Right hindlimb (tissue), 1 donor: ENCODE measurements at regions not wholly inside any gene's neighbourhood (a gene's known extent, or its start where the extent isn't known, plus 50 kb on each side); places are given as distances from the start of the nearest gene placed in this dataset.

Experiments used
- DNase-seq: peaks from one replicate; pipeline ENCODE4 v3.0.0-alpha.2; 2018

DNA sequence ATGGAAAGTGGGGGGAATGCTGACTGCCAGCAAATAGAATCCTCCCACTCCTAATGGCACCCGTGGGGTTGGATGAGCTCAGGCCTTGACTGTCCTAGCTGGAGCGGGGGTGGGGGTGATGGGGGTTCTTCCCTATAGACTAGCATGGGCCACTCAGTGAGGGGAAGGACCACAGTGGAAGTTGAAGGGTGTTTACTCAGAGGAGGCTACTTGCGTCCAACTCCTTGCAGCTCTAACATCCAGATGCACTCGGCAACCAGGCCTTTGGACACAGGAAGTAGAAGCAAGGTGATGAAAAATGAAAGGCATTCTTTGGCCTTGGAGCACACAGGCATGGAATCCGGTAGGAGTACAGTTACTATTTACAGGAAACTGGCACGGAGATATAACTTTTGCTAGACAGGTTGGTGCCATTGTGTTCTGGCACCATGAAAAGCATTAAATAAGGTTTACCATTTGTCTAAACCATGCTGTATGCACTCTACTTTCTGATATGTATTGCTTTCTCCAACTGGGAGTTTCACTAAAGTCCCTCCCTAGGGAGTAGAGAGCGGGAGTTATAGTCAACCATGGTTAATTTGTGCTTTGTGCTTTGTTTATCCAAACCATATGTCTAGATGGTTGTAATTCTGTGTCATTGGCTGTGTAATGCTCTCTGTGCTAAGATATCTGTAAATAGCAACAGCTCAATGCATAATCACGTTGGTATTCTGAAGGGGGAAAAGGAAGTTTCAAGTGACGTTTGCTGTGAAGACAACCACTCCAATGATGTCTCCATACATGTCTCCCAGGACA, 125.3 kb downstream of the TSHZ3 start:
- peak; percentile 89 for DNase-seq

DNA sequence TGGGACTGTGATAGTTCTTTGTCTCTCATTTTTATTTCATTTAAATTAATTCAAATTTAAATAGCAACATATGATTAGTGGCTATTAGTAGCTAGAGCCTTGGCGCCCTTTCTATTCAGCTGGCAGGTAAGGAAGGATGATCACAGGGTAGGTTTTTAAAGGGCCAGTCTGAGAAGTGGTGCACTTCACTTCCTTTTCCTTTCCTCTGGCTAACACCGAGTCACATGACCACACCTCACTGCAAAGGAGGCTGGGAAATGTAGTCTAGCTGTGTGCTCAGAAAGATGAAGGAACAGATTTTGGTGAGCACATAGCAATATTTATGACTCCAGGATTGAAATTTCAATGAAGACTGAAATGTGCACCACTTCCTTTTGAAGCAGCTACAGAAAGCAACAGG, 128.7 kb downstream of the TSHZ3 start:
- no peak for DNase-seq

DNA sequence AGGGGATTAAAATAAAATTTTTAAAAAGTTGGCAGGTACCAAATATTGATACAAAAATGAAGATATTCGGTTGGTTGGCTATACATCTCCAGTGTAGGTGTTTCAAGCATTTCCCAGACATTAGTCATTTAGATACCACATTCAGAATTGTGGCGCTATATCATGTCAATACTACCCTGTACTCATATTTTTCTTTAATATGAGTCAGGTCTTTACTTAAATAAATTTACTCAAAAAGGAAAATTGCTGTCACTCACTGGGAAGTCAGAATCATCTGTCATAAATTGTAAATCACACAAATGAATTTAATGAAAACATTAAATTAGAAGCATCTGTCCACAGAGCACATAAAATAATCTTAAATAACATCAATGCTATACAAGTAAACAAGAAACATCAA, 134.2 kb downstream of the TSHZ3 start:
- no peak for DNase-seq

DNA sequence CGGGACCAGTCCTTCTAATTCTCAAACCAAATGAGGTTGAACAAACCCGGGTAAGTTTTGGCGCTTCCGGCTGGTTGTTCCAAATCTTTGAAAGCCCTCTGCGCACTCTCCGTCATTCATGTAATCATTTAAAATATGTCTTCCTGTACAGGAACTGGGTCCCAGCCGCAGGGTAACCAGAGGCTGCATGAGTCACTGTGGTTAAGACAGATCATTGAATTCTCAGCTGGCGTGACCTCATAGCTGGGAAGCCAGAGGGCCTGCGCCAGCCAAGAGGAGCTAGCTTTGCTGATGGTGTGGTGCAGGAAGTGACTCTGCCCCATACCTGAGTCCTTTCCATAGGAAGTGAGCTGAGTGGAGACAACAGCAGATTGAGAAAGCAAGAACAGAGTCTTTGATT, 135.2 kb downstream of the TSHZ3 start:
- DNase-seq: peak; percentile 84

DNA sequence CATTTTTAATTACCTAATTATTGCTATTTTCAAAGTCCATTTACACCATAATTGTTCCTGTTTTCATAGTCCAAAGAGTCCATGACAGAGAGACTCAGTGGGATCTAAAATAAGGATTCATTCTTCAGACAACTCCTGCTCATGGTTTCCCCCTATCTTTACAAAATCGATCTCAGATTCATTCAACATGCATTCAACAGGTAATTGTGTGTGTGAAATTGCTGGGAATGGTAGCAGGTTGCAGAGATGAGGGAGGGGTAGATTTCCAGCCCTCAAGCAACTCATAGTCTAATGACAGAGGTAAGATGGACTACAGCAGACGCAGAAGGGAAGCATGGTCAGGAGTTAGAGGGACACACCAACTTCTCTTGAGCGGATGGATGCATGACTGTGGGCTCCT, 138.1 kb downstream of the TSHZ3 start:
- no peak for DNase-seq

DNA sequence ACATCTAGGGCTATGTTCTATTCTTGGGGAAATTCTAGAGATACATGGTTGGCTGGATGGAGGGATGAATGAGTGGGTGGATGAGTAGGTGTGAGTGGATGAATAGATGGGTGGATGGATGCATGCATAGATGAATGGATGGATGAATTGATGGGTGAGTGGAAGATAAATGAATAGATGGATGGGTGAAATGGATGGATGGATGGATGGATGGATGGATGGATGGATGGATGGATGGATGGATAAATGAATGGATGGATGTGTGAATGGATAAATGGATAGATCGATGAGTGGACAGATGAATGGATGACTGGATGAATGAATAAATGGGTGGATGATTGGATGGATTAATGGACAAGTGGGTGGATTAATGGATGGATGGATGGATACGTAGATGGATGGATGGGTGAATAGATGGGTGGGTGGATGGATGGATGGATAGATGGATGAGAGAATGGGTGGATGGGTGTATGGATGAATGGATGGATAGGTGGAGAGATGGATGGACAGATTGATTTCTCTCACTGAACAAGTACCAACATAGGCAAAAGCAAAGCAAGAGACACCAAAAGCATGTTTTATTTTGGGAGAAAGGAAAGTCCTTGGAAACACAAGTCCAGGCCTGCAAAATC, 143.2 kb downstream of the TSHZ3 start:
- DNase-seq: no peak

DNA sequence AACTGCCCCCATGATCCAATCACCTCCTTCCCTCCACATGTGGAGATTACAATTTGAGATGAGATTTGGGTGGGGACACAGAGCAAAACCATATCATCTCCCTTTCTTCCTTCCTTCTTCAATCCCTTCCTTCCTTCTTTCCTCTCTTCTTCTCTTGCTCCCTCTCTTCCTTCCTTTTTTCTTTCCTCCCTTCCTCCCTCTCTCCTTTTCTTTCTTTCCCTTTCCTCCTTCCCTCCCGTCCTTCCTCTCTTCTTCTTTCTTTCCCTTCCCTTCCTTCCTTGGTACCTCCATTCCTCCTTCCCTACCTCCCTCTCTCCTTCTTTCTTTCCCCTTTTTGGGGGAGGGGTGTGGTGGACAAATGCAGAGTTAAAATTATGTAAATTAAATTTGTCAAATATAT, 145.1 kb downstream of the TSHZ3 start:
- DNase-seq: no peak

DNA sequence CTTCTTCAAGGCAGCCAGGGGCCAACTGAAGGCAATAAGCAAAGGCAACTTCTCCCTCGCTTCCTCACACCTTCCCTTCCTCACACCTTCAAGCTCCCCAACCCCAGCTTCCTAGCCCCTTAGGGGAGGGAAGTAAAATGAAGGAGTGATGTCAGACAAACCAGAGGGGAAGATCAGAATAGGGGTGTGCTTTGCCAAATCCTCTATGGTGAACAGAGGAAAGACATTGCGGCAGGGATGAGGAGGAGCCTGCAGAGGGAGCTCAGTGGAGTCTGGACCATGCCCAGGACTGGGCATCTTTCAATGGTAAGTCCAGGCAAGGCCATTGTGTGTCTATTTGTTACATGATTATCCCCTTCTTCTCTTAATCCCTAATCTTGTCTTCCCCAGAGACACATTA, 164.0 kb downstream of the TSHZ3 start:
- no peak for DNase-seq

DNA sequence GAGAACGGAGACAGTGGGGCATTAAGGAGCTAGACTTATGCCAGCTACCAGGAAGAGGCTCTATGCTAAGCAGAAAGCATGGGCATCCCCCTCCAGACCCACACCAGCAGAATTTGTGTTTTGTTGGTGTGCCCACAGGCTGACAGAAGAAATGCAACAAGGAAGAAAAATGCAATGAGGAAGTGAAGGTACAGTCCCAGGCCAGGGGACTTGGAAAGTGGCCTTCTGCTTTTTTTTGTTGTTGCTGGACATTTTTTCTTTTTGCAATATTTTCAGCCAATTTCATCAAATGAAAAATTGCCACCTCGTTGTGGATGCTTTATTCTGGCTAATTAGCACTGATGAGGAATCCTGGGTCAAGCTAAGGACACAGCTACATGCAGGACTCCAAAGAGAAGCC, 167.7 kb downstream of the TSHZ3 start:
- no peak for DNase-seq

DNA sequence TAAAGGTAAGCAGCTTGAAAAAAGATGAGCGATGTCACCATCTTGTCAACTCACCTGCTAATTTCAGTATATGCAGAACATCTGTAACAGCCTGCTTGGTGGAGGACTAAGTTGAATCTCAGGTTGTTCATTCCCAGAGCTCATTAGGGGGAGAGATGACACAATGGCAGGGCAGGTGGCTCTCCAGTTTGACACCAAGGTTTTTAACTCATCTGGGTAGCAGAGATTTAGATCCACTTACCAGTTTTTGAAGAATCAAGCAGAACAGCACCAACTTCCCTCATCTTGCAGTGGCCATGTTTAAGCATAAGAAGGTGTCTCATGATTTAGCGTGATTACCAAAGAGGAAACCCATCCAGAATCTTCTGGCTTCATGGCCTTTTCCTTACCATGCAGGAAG, 168.3 kb downstream of the TSHZ3 start:
- DNase-seq: no peak

DNA sequence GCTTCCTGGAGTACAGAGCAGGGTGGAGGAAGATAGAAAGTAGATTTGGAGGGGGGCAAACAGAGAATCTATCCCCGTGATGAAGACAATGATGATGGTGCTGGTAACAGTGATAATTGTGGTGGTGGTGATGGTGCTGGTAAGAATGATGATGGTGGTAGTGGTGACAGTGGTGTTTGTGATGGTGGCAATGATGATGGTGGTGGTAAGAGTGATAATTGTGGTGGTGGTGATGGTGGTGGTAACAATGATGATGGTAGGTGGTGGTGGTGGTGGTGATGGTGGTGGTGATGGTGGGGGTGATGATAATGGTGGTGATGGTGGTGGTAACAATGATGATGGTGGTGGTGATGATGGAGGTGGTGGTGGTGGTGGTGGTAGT, 169.8 kb downstream of the TSHZ3 start:
- DNase-seq: no peak

DNA sequence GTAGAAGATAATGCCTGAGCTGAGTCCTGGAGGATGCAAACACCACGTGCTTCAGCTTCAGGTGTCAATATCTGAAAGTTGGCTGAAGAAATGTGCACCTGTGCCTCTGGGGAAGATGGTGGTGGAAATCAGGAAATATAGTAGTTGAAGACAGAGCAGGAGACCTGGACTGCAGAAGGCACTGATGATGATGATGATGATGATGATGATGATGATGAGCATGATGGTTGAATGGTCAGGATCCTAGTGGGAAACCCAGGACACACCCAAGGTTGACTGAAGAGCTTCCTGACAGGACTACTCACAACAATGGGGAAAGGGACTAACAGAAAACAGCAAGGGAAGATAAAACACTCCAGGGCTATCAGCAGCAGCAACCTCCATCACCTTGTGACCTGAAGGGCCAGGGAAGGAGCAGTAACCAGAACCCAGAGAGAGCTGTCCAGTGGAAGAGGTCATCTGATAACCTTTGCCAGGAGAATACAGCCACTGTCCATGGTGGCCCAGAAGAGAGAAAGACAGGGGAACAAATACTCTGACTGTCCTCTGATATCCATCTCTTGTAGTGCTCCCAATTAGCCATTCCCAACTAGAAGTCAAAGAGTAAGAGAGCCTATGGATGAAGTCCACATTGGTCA, 170.3 kb downstream of the TSHZ3 start:
- no peak for DNase-seq

DNA sequence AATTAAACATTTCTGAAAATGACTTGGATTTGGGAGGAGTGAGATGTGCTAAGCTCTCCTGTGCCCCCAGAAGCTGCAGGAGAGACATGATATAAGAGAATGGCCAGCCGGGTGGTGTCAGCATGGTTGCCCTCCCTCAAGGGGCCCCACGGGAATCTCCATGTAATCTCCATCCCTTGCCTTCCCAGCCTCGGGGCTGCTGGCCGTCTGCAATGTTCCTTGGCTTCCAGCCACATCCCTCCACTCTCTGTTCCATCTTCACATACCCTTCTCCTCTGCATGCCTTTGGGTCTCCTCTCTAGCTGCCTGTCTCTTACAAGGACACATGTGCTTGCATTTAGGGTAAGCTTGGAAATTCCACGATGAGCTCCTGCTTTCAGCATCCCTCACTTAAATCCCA, 172.0 kb downstream of the TSHZ3 start:
- DNase-seq: no peak

DNA sequence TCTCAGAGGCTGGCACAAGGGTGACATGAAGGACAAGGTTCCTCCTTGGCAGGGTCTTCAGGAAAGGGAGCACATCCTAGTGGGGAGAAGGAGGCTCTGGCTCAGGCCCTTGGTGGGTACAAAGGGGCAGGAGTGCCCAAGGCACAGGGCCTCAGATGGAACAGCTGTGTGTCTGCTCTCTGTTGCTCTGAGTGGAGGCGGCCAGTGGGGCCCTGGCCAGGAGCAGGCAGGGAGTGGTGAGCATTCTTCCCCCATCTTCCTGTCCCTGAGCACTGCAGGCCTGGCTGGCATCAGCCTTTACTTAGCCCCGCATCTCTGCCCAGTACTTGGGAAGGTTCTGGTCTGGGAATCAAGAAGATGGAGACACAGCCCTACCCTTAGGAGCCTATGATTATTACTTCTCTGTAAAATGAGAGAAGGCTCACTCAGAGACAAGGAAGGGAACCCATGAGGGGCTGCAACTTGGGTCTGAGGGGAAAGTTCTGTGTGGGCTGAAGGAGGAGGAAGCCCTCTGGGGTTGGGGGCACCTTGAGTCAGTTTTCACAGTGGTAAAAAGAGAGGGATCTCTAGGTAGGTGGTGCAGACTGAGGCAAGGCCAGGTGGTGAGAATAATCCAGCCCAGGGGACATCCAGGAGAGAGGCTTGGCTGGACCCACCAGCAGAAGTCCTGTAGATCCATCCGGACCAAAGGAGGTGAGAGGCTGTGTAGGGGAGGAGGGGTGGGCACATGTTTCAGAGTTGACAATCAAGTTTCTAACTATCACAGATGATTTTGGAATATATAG, 173.5 kb downstream of the TSHZ3 start:
- no peak for DNase-seq

DNA sequence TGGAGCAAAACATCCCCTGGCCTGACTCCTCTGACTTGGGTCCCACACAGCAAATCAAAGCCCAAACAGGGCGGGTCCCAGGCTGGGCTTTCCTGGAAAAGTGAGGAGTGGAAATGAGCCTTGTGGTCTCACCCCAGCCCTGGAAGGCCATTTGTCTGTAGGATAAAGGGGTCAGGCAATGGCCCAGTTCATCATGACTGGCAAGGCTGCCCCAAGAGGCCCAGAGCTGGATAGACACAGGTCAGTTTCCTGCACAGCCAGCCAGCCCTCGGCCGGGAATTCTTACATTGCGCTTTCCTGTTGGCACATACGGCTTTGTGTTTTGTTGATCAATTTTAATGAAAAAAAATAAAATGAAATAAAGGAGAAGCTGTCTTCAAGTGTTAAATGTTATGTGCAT, 174.3 kb downstream of the TSHZ3 start:
- DNase-seq: no peak

DNA sequence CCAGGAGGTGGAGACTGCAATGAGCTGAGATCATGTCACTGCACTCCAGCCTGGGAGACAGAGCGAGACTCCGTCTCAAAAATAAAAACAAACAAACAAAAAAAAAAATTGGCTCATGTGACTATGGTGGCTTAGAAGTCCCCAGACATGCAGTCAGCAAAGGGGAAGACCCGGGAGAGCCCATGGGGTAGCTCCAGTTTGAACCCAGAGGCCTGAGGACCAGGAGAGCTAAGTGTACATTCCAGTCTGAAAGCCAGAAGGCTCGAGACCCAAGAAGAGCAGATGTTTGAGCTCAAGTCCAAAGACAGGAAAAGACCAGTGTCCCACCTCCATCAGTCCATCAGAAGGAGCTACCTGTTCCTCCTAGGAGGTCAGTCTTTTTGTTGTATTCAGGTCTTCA, 175.2 kb downstream of the TSHZ3 start:
- no peak for DNase-seq

DNA sequence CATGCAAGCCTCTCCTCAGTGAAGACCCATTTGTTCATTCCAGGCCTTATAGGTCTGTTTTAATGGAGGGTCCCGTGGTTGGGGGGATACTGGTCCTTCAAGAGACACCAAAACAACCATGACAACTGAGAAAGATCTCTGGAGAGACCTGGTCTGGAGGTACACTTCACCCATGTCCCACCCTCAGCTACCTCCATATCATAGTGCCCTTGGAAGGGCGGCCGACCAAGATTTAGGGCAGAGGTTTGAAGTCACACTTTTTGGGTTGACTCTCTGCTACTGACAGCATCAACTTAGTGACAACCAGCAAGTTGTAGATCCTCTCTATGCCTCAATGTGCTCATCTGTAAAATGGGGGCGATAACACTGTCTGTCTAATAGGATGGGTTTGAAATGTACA, 177.3 kb downstream of the TSHZ3 start:
- DNase-seq: no peak

DNA sequence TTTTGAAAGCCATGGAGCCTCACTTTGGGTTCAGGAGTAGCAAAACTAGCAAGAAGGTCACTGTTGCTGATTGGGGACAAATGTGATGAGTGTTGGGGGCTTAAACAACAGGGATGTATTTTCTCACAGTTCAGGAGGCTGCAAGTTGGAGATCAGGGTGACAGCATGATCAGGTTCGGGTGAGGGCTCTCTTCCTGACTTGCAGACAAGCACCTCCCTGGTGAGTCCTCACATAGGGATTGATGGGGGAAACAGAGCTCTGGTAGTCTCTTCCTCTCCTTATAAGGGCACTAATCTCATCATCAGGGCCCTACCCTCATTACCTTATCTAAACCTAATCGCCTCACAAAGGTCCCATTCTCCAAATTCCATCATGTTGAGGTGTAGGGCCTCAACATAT, 179.2 kb downstream of the TSHZ3 start:
- no peak for DNase-seq

DNA sequence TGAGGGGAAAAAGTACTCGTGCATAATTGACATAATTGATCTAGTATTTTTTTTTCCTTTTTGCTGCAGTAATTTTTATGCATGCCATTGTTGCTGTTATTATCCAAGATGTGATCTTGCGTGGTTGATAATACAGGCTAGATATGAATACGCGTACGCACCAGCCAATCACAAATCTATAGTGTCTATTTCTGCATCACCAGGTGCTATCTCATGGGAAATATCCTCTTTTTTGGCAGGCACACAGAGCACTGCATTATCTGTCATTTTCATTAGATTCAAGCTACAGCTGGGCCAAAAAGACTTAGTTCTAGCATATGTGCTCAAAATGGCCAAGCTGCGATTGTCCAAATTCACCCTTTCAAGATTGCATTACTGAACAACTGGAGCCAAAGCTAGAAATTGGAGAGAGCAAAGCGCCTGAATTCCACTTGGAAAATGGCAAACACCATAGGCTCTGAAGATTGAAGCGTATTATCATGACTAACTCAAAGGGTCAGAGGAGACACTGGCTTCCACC, 181.1 kb downstream of the TSHZ3 start:
- no peak for DNase-seq

DNA sequence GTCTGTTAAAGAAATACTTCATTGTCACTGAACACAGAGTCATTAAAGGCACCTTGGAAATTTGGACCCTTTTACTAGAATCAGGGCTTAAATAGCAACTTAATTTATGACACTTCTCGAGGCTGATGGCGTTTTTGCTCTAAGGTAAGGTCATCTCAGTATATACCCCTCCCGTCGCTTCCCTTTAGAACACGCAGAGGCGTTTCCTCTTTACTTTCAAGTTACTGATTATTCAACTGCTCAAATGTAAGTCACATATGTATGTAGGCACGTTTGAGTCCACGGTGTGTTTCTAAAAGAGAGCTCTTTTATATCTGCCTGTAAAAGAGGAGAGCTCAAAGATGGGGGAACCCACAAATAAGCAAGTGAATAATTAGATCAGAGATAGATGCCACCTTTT, 181.5 kb downstream of the TSHZ3 start:
- DNase-seq: no peak

DNA sequence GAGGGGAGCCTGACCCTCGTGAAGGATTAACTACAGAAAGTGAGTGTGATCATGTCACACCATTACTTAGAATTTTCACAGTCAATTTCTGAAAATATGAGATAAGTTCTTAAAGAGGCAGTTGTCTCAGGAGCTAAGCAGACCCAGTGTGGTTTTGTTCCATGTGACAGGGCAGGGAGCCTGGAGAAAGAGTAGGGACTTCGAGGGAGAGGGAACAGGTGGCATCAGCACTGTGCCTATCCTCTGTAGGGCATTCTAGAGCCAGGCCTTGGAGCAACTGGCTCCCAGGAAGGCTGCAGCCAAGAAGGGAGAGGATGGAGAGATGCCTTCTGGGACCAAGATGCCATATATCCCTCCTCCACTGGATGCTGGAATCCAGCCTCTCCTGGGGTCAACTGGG, 183.0 kb downstream of the TSHZ3 start:
- DNase-seq: no peak

DNA sequence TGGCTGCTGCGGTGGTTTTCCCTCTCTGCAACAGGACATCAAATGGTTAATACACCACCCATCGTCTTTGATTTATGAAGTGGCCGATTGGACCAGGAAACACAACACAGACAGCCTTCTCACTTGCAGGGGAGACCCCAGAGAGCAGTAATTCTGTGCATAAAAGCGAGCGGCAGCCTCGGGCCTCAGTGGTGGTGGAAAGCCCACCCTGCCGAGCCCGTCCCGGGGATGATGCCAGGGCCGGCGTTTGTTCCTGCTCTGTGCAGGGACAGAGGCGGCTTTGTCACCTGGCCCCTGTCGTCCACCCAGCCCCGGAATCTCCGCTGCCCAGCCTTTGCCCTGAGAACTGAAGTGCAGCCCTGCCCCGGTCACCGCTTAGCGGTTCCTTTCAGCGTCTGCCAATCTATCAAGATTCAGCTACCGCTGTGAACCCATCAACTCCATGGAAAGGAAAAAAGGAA, 184.4 kb downstream of the TSHZ3 start:
- no peak for DNase-seq

DNA sequence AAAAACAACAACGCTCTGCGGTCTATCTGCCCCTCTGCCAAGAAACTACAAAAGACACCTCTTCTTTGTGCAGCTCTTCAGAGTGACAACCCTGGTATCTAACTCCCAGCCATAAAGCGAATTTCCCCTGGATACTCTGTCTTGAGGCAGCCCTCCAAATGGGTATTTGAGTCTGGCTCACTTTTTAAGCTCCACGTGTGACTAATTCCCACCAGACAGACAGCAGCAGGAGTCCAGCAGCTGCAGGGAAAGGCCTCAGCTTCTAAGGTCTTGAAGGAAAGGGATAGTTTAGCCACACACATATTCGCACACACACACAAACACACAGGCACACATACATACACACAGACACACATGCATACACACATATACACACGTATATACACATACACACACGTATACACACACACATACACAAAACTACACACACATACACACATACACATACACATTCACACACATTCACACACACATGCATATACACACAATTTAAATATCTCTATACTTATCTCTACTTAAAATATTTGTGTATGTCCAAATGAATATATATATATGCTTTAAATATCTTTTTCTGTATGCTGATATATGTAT, 188.8 kb downstream of the TSHZ3 start:
- peak; percentile 79 for DNase-seq
